Muscle of leg (tissue), 3 donors: ENCODE measurements at regions not wholly inside any gene's neighbourhood (a gene's known extent, or its start where the extent isn't known, plus 50 kb on each side); places are given as distances from the start of the nearest gene placed in this dataset.
A peak's percentile ranks its signal among the peaks of the same experiment; 100 is the strongest.

Experiments
- DNase-seq: peaks from one replicate; pipeline ENCODE4 v3.0.0; 2013
- H3K27ac ChIP-seq: one replicate; pipeline ENCODE4 v1.5.1; 2013; ENCODE audit warnings: mild to moderate bottlenecking, low read length, control low read depth
- H3K27me3 ChIP-seq: one replicate; pipeline ENCODE4 v1.6.1; 2013; ENCODE audit warnings: low read length; ENCODE audit not compliant: control insufficient read depth, insufficient read depth
- H3K36me3 ChIP-seq: one replicate; pipeline ENCODE4 v1.6.1; 2013; ENCODE audit warnings: low read length; ENCODE audit not compliant: control insufficient read depth, insufficient read depth
- H3K4me1 ChIP-seq: one replicate; pipeline ENCODE4 v1.6.1; 2013; ENCODE audit warnings: low read length; ENCODE audit not compliant: control insufficient read depth, insufficient read depth
- H3K4me3 ChIP-seq: one replicate; pipeline ENCODE4 v1.5.1; 2013; ENCODE audit warnings: low read length, control low read depth
- H3K9me3 ChIP-seq: replicated peaks from 2 replicates; pipeline ENCODE4 v1.6.1; 2013; ENCODE audit warnings: low read depth, low read length; ENCODE audit not compliant: control insufficient read depth
- WGBS: methylation state at CpG from one replicate; pipeline ENCODE4 v1.1.5; 2013; ENCODE audit warnings: missing lambda C conversion rate; ENCODE audit not compliant: insufficient coverage; 5-methylcytosine and 5-hydroxymethylcytosine counted together

GRCh38 chr2:239485622-239486021 lies 84.8 kb upstream of the HDAC4 start:
- no peak overlapping the region for H3K4me3 ChIP-seq
- WGBS = 33% methylated on average over 1 of the region's 3 CpGs
- H3K4me1 ChIP-seq = peaks cover 20% of the 10 kb centered on the region
- no peak overlapping the region for H3K27ac ChIP-seq
- no peaks in the 10 kb centered on the region for H3K36me3 ChIP-seq
- peaks cover 2% of the 10 kb centered on the region for H3K27me3 ChIP-seq
- peak; percentile 26 for DNase-seq
- no peaks in the 10 kb centered on the region for H3K9me3 ChIP-seq

- no peak overlapping the region for H3K4me3 ChIP-seq
- H3K36me3 ChIP-seq = no peaks in the 10 kb centered on the region
- peaks cover 2% of the 10 kb centered on the region for H3K27me3 ChIP-seq
- WGBS = 91% methylated on average over 16 of the region's 22 CpGs
- no peaks in the 10 kb centered on the region for H3K9me3 ChIP-seq
- peaks cover 20% of the 10 kb centered on the region for H3K4me1 ChIP-seq
- H3K27ac ChIP-seq = no peak overlapping the region
- no peak for DNase-seq
Measured at GRCh38 chr2:239484571-239485355, 83.9 kb upstream of the HDAC4 start.

DNA sequence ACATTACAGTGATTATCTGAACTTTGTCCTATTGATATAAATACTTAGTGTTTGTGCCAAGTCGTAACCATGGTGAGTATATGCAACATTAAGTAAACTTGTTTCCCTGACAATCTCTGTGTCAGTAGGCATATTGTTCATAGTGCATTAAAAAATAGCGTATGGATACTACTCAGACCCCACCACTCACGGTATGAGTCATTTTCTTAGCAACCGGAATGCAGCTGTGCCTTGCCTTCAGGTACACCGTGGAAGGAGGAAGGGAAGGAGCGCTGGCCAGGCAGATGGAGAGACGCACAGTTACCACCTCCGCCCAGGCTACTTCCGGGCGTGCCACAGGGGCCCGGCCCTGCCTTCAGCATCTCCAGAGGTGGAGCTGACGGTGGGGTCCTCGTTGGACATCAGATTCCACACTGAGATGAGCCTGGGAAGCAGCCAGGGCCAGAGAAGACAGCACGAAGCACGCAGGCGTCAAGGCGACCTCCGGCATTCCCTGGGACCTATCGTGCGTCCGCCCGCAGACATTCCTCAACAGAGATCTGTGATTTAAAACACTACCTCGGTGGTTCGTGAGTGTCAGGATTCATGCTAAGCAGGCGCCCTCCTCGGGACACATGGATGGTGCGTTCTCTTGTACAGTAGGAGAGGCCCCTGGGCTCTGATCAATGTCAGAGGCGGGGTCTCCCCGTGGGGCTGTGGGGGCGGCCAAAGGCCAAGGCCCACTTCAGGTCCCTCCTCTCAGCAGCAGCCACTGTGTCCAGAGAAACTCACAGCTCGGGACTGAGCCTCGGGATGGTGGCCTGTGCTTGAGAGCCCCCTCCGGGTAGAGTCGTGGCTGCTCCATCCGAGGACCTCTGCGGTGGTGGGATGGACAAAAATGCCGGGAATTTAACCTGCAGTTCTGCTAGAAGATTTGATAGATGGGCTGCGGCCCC lies 82.2 kb upstream of the HDAC4 start:
- 64% methylated on average over 28 of the region's 38 CpGs for WGBS
- peaks cover 17% of the 10 kb centered on the region for H3K4me1 ChIP-seq
- no peaks in the 10 kb centered on the region for H3K9me3 ChIP-seq
- no peaks in the 10 kb centered on the region for H3K36me3 ChIP-seq
- H3K27me3 ChIP-seq = peaks cover 1% of the 10 kb centered on the region
- no peak overlapping the region for H3K4me3 ChIP-seq
- DNase-seq = peak; percentile 80
- H3K27ac ChIP-seq = no peak overlapping the region

DNA sequence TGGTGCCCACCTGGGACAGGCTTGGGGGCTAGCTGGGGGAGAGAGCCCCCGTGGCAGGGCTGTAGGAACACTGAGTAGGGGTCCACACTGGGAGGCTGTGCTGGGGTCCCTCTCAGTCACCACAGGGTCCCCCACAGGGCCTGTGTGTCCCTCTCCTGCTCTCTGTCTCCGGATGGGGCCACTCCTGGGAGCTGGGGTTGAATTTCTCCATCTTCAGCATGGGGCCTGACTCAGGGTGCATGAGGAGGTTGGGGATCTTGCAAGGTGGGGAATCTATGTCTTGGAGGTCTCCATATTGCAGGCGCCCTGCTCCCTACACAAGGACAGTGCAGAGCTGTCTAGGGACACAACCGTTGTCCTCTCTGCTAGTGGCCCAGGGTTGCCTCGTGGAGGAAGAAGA lies 78.7 kb upstream of the HDAC4 start:
- Histone ChIP-seq H3K4me3 (no peak overlapping the region), H3K27me3 (no peaks in the 10 kb centered on the region), H3K27ac (no peak overlapping the region), H3K9me3 (no peaks in the 10 kb centered on the region), H3K36me3 (no peaks in the 10 kb centered on the region), H3K4me1 (peaks cover 15% of the 10 kb centered on the region)
- WGBS = 84% methylated on average over 4 of the region's 5 CpGs
- no peak for DNase-seq

- Histone ChIP-seq H3K9me3 (no peaks in the 10 kb centered on the region), H3K4me3 (no peak overlapping the region), H3K36me3 (no peaks in the 10 kb centered on the region), H3K27me3 (peaks cover 5% of the 10 kb centered on the region), H3K27ac (no peak overlapping the region), H3K4me1 (peaks cover 8% of the 10 kb centered on the region)
- DNase-seq = no peak
- 79% methylated on average over 17 of the region's 19 CpGs for WGBS
Measured at GRCh38 chr2:239477591-239477990, 76.8 kb upstream of the HDAC4 start.

- no peak overlapping the region for H3K4me3 ChIP-seq
- no peak for DNase-seq
Measured at GRCh38 chr2:239476757-239477585, 76.2 kb upstream of the HDAC4 start.

DNA sequence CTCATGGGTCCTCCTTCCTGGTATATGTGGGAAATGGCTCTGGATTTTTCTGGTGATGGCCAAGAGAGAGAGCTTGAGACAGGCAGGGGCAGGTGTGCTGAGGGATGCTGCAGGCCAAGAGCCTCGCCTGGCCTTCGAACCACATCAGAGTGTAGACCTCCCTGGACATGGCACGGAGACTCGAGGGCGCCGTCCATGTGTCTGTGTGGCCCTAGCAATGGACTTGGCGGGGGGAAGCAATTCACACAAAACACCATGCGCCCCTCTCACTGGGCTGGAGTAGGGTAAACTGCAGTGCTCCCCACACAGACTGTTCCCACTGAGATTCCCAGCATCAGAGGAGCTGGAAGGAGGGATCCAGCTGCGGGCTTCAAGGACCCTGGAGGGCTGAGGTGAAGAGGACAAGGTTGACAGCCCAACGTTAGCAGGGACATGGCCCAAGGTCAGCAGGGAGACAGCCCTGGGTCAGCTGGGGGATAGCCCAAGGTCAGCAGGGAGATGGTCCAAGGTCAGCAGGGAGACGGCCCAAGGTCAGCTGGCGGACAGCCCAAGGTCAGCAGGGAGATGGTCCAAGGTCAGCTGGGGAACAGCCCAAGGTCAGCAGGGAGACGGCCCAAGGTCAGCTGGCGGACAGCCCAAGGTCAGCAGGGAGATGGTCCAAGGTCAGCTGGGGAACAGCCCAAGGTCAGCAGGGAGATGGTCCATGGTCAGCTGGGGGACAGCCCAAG lies 75.4 kb upstream of the HDAC4 start:
- no peaks in the 10 kb centered on the region for H3K4me1 ChIP-seq
- H3K36me3 ChIP-seq = no peaks in the 10 kb centered on the region
- 75% methylated on average over 12 of the region's 14 CpGs for WGBS
- no peaks in the 10 kb centered on the region for H3K9me3 ChIP-seq
- H3K4me3 ChIP-seq = no peak overlapping the region
- DNase-seq = no peak
- no peak overlapping the region for H3K27ac ChIP-seq
- peaks cover 6% of the 10 kb centered on the region for H3K27me3 ChIP-seq

More at GRCh38 chr2:239476757-239477585, 76.2 kb upstream of the HDAC4 start:
- no peaks in the 10 kb centered on the region for H3K9me3 ChIP-seq
- H3K27ac ChIP-seq = no peak overlapping the region
- H3K27me3 ChIP-seq = peaks cover 6% of the 10 kb centered on the region
- H3K36me3 ChIP-seq = no peaks in the 10 kb centered on the region
- WGBS = 87% methylated on average over 22 of the region's 25 CpGs
- H3K4me1 ChIP-seq = peaks cover 3% of the 10 kb centered on the region

DNA sequence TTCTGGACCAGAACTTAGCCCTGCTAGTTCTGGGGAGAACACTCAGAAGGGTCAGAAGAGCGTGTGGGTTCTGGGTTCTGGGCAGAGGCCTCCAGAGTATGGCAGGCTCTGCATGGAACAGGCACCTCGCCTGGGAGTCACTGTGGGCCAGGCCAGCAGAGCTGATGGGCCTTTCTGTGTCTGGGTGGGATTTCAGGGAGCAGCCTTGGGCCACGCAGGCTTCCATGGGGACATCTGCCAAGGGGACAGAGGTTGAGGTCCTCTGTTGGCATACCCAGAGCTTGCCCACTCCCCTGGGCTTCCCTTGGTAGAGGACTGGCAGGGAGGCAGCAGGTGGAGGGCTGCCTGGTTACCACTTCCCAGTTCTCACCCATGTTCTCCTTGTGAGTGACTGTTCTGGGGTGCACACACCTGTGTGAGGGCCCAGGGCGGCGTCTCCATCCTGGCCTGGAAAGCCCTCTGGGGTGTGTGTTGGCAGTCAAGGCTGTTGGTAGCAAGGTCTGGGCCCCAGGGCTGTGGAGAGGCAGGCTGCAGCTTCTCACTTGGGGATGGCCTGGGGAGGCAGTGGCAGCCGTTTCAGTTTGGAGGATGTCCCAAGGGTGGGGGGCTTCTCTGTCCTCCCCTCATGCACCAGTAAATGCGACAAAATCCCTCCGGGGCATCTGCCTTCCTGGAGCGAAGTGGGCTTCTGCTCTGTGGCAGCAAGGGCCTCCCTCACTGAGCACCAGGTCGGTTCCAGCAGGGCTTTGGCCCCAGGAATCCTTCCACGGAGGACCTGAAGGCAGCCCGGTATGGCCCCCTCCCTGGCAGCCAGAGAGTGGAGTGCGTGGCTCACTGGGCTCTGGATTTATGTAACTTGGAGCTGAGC lies 74.6 kb upstream of the HDAC4 start:
- H3K4me3 ChIP-seq = no peak overlapping the region
- WGBS = 85% methylated on average over 7 of the region's 13 CpGs
- no peaks in the 10 kb centered on the region for H3K36me3 ChIP-seq
- peaks cover 6% of the 10 kb centered on the region for H3K27me3 ChIP-seq
- no peaks in the 10 kb centered on the region for H3K9me3 ChIP-seq
- no peak overlapping the region for H3K27ac ChIP-seq
- DNase-seq = no peak
- no peaks in the 10 kb centered on the region for H3K4me1 ChIP-seq
